DOHH2 (cell line): ENCODE measurements at regions not wholly inside any gene's neighbourhood (a gene's known extent, or its start where the extent isn't known, plus 50 kb on each side); places are given as distances from the start of the nearest gene placed in this dataset.

ENCODE experiments used
- H3F3A ChIP-seq: fragments of 200-600 bp; sonication (generic), shearing (Covaris generic); 2 replicates; pipeline ENCODE4 v1.6.0; 2016; ENCODE audit warnings: antibody characterized with exemption, mild to moderate bottlenecking; ENCODE audit not compliant: control insufficient read depth, insufficient read depth
- H3K27ac ChIP-seq: fragments of 200-600 bp; sonication (generic); 2 replicates; pipeline ENCODE4 v1.5.1; 2014; ENCODE audit warnings: low read depth, mild to moderate bottlenecking, low read length, moderate library complexity
- H3K27me3 ChIP-seq: fragments of 200-600 bp; sonication (generic); 2 replicates; pipeline ENCODE4 v1.6.1; 2014; ENCODE audit warnings: mild to moderate bottlenecking, low read length, mixed read lengths; ENCODE audit not compliant: control insufficient read depth
- H3K36me3 ChIP-seq: fragments of 200-600 bp; sonication (generic); 2 replicates; pipeline ENCODE4 v1.6.1; 2014; ENCODE audit warnings: mild to moderate bottlenecking, low read length, moderate library complexity, mixed read lengths; ENCODE audit not compliant: control insufficient read depth
- H3K4me1 ChIP-seq: fragments of 200-600 bp; sonication (generic); 2 replicates; pipeline ENCODE4 v1.6.1; 2014; ENCODE audit warnings: mild to moderate bottlenecking, low read length, mixed read lengths; ENCODE audit not compliant: control insufficient read depth
- H3K4me2 ChIP-seq: fragments of 200-600 bp; sonication (generic); 2 replicates; pipeline ENCODE4 v1.6.0; 2014; ENCODE audit warnings: mild to moderate bottlenecking, low read length, moderate library complexity
- H3K4me3 ChIP-seq: fragments of 200-600 bp; sonication (generic); 2 replicates; pipeline ENCODE4 v1.5.1; 2014; ENCODE audit warnings: mild to moderate bottlenecking, low read length, mixed read lengths
- H3K79me2 ChIP-seq: fragments of 200-600 bp; sonication (generic); 2 replicates; pipeline ENCODE4 v1.6.1; 2014; ENCODE audit warnings: mild to moderate bottlenecking, low read length, mixed read lengths; ENCODE audit not compliant: control insufficient read depth
- H3K9me2 ChIP-seq: fragments of 200-600 bp; sonication (generic); replicated peaks from 2 replicates; pipeline ENCODE4 v1.6.1; 2014; ENCODE audit warnings: mild to moderate bottlenecking, low read length, mixed read lengths; ENCODE audit not compliant: control insufficient read depth
- H3K9me3 ChIP-seq: fragments of 200-600 bp; sonication (generic); 2 replicates; pipeline ENCODE4 v1.6.1; 2014; ENCODE audit warnings: antibody characterized with exemption, low read length, mixed read lengths; ENCODE audit not compliant: control insufficient read depth, insufficient read depth
- H4K20me1 ChIP-seq: fragments of 200-600 bp; sonication (generic); 2 replicates; pipeline ENCODE4 v1.6.0; 2014; ENCODE audit warnings: low read depth, mild to moderate bottlenecking, antibody characterized with exemption, low read length, moderate library complexity; ENCODE audit not compliant: control insufficient read depth, insufficient read depth
- CTCF ChIP-seq: fragments of 200-600 bp; sonication (generic); IDR thresholded peaks from one replicate; pipeline ENCODE4 v1.5.1; 2014; ENCODE audit warnings: antibody characterized with exemption, mild to moderate bottlenecking, low read depth, low read length; ENCODE audit not compliant: poor library complexity, severe bottlenecking
- EZH2phosphoT487 ChIP-seq: fragments of 200-600 bp; sonication (generic); IDR thresholded peaks from 2 replicates; pipeline ENCODE4 v1.6.1; 2017; ENCODE audit warnings: borderline replicate concordance, mild to moderate bottlenecking, antibody characterized with exemption, low read length, moderate library complexity, mixed read lengths

DNA sequence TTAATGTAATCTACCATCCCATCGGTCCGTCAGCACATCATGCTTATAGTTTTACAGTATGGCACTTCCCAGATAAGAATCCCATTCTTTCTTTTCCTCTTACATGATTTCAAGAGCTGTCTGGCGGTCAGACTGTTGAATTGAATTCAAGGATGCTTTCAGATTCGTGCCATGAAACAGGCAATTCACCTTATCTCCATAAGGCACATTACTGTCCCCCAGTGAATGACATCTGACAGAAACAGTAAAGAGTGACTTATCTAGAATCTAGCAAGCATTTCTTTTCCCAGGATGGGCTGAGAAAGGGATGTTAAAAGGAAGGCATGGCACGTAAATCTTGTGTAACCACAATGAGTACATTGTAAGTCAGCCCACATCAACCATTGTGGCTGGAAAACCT lies 61.1 kb upstream of the SEM1 start:
- no peak overlapping the region for H3K4me3 ChIP-seq
- H3K9me2 ChIP-seq = no peaks in the 10 kb centered on the region
- no peaks in the 10 kb centered on the region for H3K4me1 ChIP-seq
- no peak for TF ChIP-seq EZH2phosphoT487
- no peak for TF ChIP-seq CTCF
- H3K27ac ChIP-seq = no peak overlapping the region
- no peaks in the 10 kb centered on the region for H4K20me1 ChIP-seq
- no peak overlapping the region for H3K4me2 ChIP-seq
- no peaks in the 10 kb centered on the region for H3K36me3 ChIP-seq
- H3K9me3 ChIP-seq = no peaks in the 10 kb centered on the region
- H3F3A ChIP-seq = no peaks in the 10 kb centered on the region
- no peaks in the 10 kb centered on the region for H3K79me2 ChIP-seq
- H3K27me3 ChIP-seq = no peaks in the 10 kb centered on the region

GRCh38 chr7:96772139-96772694 lies 62.6 kb upstream of the SEM1 start:
- TF ChIP-seq EZH2phosphoT487 (no peak), CTCF (no peak)
- H3K79me2 ChIP-seq = no peaks in the 10 kb centered on the region
- no peaks in the 10 kb centered on the region for H3K4me1 ChIP-seq
- H3F3A ChIP-seq = no peaks in the 10 kb centered on the region
- H4K20me1 ChIP-seq = no peaks in the 10 kb centered on the region
- no peak overlapping the region for H3K4me3 ChIP-seq
- H3K9me2 ChIP-seq = no peaks in the 10 kb centered on the region
- no peak overlapping the region for H3K27ac ChIP-seq
- H3K36me3 ChIP-seq = no peaks in the 10 kb centered on the region
- no peaks in the 10 kb centered on the region for H3K9me3 ChIP-seq
- no peak overlapping the region for H3K4me2 ChIP-seq
- no peaks in the 10 kb centered on the region for H3K27me3 ChIP-seq

- no peaks in the 10 kb centered on the region for H3K9me3 ChIP-seq
- no peaks in the 10 kb centered on the region for H3K9me2 ChIP-seq
- no peaks in the 10 kb centered on the region for H3K79me2 ChIP-seq
- no peak overlapping the region for H3K27ac ChIP-seq
- H3K4me3 ChIP-seq = no peak overlapping the region
- H4K20me1 ChIP-seq = no peaks in the 10 kb centered on the region
- no peaks in the 10 kb centered on the region for H3K4me1 ChIP-seq
- no peaks in the 10 kb centered on the region for H3F3A ChIP-seq
- H3K4me2 ChIP-seq = no peak overlapping the region
- TF ChIP-seq CTCF (no peak), EZH2phosphoT487 (no peak)
- H3K36me3 ChIP-seq = no peaks in the 10 kb centered on the region
- H3K27me3 ChIP-seq = no peaks in the 10 kb centered on the region
These were observed 63.8 kb upstream of the SEM1 start for GRCh38 chr7:96773483-96773882.

DNA sequence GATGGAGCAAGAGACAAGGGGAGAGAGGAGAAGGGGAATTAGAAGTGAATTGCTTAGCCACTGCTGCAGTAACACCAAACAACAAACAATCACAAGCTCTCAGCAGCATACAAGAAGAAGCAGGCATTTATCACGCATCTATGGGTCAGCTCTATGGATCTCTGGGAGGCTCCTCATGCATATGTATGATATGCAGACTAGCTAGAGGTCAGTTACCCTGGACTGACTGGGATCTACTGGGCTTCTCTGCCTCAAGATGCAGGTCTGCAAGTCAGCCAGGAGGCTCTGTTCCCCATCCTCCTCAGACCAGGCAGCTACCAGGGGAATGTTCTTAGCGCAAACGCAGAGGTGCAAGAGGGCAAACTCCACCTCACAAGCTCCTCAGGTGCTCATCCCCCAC lies 64.7 kb upstream of the SEM1 start:
- Histone ChIP-seq H3K4me1 (no peaks in the 10 kb centered on the region), H3K9me2 (no peaks in the 10 kb centered on the region), H3K27me3 (no peaks in the 10 kb centered on the region), H4K20me1 (no peaks in the 10 kb centered on the region), H3K27ac (no peak overlapping the region), H3K4me3 (no peak overlapping the region), H3K79me2 (no peaks in the 10 kb centered on the region), H3F3A (no peaks in the 10 kb centered on the region), H3K9me3 (no peaks in the 10 kb centered on the region), H3K4me2 (no peak overlapping the region), H3K36me3 (no peaks in the 10 kb centered on the region)
- no peak for TF ChIP-seq EZH2phosphoT487
- no peak for TF ChIP-seq CTCF
